ENCODE measurements at regions not wholly inside any gene's neighbourhood (a gene's known extent, or its start where the extent isn't known, plus 50 kb on each side); places are given as distances from the start of the nearest gene placed in this dataset.

- intact Hi-C loops (cut with DNase I) = no loop called here
- Histone ChIP-seq H3K4me1 (no peaks in the 10 kb centered on the region), H3K4me3 (no peak overlapping the region), H3K27me3 (ENCODE audit: insufficient read depth in 3 of 3, low read length in 2 of 3) (no peaks in the 10 kb centered on the region), H3K27ac (no peak overlapping the region), H3K36me3 (ENCODE audit: insufficient read depth in 1 of 2, low read depth in 1 of 2) (no peaks in the 10 kb centered on the region), H3K9me3 (no peaks in the 10 kb centered on the region)
- no peak for TF ChIP-seq CTCF (IDR thresholded peaks at IDR 0.05)
- 80 to 82% (median 81%) methylated on average over 5 of the region's 5 CpGs for WGBS, 3 donors
- DNase-seq (no peak), ATAC-seq (no peak)
These were observed 231.5 kb downstream of the MPDZ start for GRCh38 chr9:13047827-13048587.

- no peak overlapping the region for H3K27ac ChIP-seq
- H3K27me3 ChIP-seq (ENCODE audit: insufficient read depth in 3 of 3, low read length in 2 of 3) = no peaks in the 10 kb centered on the region
- ATAC-seq = no peak
- intact Hi-C loops (cut with DNase I) = no loop called here
- no peaks in the 10 kb centered on the region for H3K36me3 ChIP-seq (ENCODE audit: insufficient read depth in 1 of 2, low read depth in 1 of 2)
- no peaks in the 10 kb centered on the region for H3K4me1 ChIP-seq
- no peak for DNase-seq
- H3K9me3 ChIP-seq = no peaks in the 10 kb centered on the region
- 50 to 56% (median 54%) methylated on average over 7 of the region's 7 CpGs for WGBS, 3 donors
- TF ChIP-seq CTCF (IDR thresholded peaks at IDR 0.05) = no peak
- no peak overlapping the region for H3K4me3 ChIP-seq
These were observed 230.3 kb downstream of the MPDZ start for GRCh38 chr9:13049223-13049622.

DNA sequence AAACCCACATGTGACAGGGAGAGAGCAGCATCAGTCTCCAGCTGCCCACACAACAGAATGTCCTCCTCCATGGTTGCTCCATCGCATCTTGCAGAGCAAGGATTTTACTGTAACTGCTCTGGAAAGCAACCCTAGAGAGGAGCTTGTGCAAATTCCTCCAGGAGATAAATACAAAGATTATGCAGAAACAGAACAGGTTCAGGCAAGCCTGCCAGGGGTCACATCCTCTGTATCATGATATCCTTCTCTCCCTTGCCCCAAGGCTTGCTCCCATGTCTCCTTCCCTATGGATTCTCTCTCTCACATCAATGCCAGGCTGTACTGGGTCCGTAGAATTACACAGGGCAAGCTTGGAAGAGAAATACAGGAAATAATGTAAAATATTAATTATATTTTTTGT, 226.0 kb downstream of the MPDZ start:
- no peak for ATAC-seq
- Histone ChIP-seq H3K4me3 (no peak overlapping the region), H3K36me3 (ENCODE audit: insufficient read depth in 1 of 2, low read depth in 1 of 2) (no peaks in the 10 kb centered on the region), H3K27me3 (ENCODE audit: insufficient read depth in 3 of 3, low read length in 2 of 3) (no peaks in the 10 kb centered on the region), H3K9me3 (no peaks in the 10 kb centered on the region), H3K27ac (no peak overlapping the region), H3K4me1 (no peaks in the 10 kb centered on the region)
- intact Hi-C loops (cut with DNase I) = no loop called here
- TF ChIP-seq CTCF (IDR thresholded peaks at IDR 0.05) = no peak
- WGBS, 3 donors = 47 to 50% (median 47%) methylated on average over 2 of the region's 2 CpGs
- DNase-seq = no peak

DNA sequence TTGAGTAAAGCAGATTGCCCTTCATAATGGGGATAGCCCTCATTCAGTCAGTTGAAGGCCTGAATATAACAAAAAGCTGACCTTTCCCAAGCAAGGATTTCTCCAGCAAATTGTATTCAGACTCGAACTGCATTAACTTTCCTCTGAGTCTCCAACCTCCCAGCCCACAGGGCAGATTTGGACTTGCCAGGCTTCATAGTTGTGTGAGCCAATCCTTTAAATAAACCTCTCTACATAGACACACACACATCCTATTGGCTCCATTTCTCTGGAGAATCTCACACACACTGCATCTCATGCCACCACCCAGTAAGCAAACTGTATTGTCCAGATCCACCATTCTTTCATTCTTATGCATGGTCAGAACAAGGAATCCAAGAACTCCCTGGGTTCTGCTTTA, 225.1 kb downstream of the MPDZ start:
- ATAC-seq (no peak), DNase-seq (no peak)
- H3K27me3 ChIP-seq (ENCODE audit: insufficient read depth in 3 of 3, low read length in 2 of 3) = no peaks in the 10 kb centered on the region
- intact Hi-C loops (cut with DNase I) = no loop called here
- H3K27ac ChIP-seq = no peak overlapping the region
- no peaks in the 10 kb centered on the region for H3K4me1 ChIP-seq
- TF ChIP-seq CTCF (IDR thresholded peaks at IDR 0.05) = no peak
- WGBS, 3 donors = 77 to 95% (median 80%) methylated on average over 1 of the region's 1 CpG
- H3K4me3 ChIP-seq = no peak overlapping the region
- no peaks in the 10 kb centered on the region for H3K9me3 ChIP-seq
- H3K36me3 ChIP-seq (ENCODE audit: insufficient read depth in 1 of 2, low read depth in 1 of 2) = no peaks in the 10 kb centered on the region
